PFSK-1 (cell line): ENCODE measurements at regions not wholly inside any gene's neighbourhood (a gene's known extent, or its start where the extent isn't known, plus 50 kb on each side); places are given as distances from the start of the nearest gene placed in this dataset.

Experiments used
- POLR2AphosphoS5 ChIP-seq: IDR thresholded peaks from 2 replicates; pipeline ENCODE4 v1.6.1; 2012; ENCODE audit warnings: low read depth, mild to moderate bottlenecking, control low read depth, low read length, moderate library complexity
- REST ChIP-seq, 2 experiments: IDR thresholded peaks; 2 replicates each; pipeline versions ENCODE4 v1.6.1 to v1.8.0; 2011 to 2012; ENCODE audit warnings: low read depth in 2 of 2, low read length in 2 of 2, control low read depth in 1 of 2, inconsistent platforms in 1 of 2, mild to moderate bottlenecking in 1 of 2, moderate library complexity in 1 of 2; ENCODE audit not compliant: insufficient read depth in 1 of 2

DNA sequence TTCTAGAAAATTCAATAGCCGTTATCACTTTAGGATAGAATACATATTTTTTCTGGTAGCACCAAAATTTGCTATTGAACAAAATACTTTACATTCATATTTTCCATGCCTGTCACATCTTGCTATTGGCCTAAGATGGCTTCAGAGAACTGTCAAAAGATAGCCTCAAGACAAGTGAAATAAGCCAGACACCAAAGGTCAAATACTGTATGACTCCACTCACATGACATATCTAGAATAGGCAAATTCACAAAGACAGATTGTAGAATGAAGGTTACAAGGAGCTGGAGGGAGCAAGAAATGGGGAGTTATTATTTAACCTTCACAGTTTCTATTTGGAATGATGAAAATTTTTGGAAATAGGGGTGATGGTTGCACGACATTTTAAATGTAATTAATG, 223.7 kb upstream of the ZC3H12C start:
- no peak for TF ChIP-seq REST (IDR thresholded peaks at IDR 0.05; ENCODE audit: insufficient read depth in 1 of 2, low read depth in 2 of 2, low read length in 2 of 2)
- no peak for TF ChIP-seq POLR2AphosphoS5
